ENCODE measurements at regions not wholly inside any gene's neighbourhood (a gene's known extent, or its start where the extent isn't known, plus 50 kb on each side); places are given as distances from the start of the nearest gene placed in this dataset.

- FAIRE-seq, result no peak
These were observed 65.7 kb upstream of the KCNIP4 start for GRCh38 chr4:22014222-22014741.

- FAIRE-seq, result no peak
These were observed 55.3 kb upstream of the KCNIP4 start for GRCh38 chr4:22003878-22004277.
